GM19043 (cell line): ENCODE measurements at regions not wholly inside any gene's neighbourhood (a gene's known extent, or its start where the extent isn't known, plus 50 kb on each side); places are given as distances from the start of the nearest gene placed in this dataset.

Experiments
- ATAC-seq: cut with Tn5 transposase; IDR thresholded peaks from one replicate; pipeline ENCODE4 v1.9.1; 2021; ENCODE audit warnings: low read depth; ENCODE audit not compliant: unreplicated experiment

GRCh38 chr18:45119876-45120275 is 439.2 kb downstream of the SETBP1 start:
- ATAC-seq = no peak

GRCh38 chr18:45121146-45121545 is 440.5 kb downstream of the SETBP1 start:
- no peak for ATAC-seq

- ATAC-seq = no peak
These were observed 441.8 kb downstream of the SETBP1 start for GRCh38 chr18:45122506-45122905.

- no peak for ATAC-seq
These were observed 446.7 kb downstream of the SETBP1 start for GRCh38 chr18:45127405-45127804.

- ATAC-seq = no peak
These were observed 452.6 kb downstream of the SETBP1 start for GRCh38 chr18:45133276-45133675.

GRCh38 chr18:45136381-45137086 is 455.8 kb downstream of the SETBP1 start:
- ATAC-seq = no peak

- no peak for ATAC-seq
These were observed 456.4 kb downstream of the SETBP1 start for GRCh38 chr18:45137087-45137419.

- ATAC-seq = no peak
These were observed 458.8 kb downstream of the SETBP1 start for GRCh38 chr18:45139478-45139877.

- no peak for ATAC-seq
These were observed 462.2 kb downstream of the SETBP1 start for GRCh38 chr18:45142868-45143267.

- ATAC-seq = no peak
These were observed 465.6 kb upstream of the SLC14A2 start for GRCh38 chr18:45149712-45150111.

GRCh38 chr18:45151645-45152044 is 463.6 kb upstream of the SLC14A2 start:
- no peak for ATAC-seq

- no peak for ATAC-seq
These were observed 459.8 kb upstream of the SLC14A2 start for GRCh38 chr18:45155526-45155925.

GRCh38 chr18:45156946-45157345 is 458.3 kb upstream of the SLC14A2 start:
- no peak for ATAC-seq

- no peak for ATAC-seq
These were observed 457.7 kb upstream of the SLC14A2 start for GRCh38 chr18:45157576-45157975.

GRCh38 chr18:45161850-45162249 is 453.4 kb upstream of the SLC14A2 start:
- ATAC-seq = peak; percentile 84

- ATAC-seq = no peak
These were observed 451.4 kb upstream of the SLC14A2 start for GRCh38 chr18:45163871-45164270.

GRCh38 chr18:45164551-45164950 is 450.7 kb upstream of the SLC14A2 start:
- ATAC-seq = no peak

GRCh38 chr18:45165176-45165713 is 450.0 kb upstream of the SLC14A2 start:
- ATAC-seq = no peak

- no peak for ATAC-seq
These were observed 449.4 kb upstream of the SLC14A2 start for GRCh38 chr18:45165871-45166270.

GRCh38 chr18:45166341-45166835 is 448.9 kb upstream of the SLC14A2 start:
- no peak for ATAC-seq

GRCh38 chr18:45166836-45167551 is 448.3 kb upstream of the SLC14A2 start:
- no peak for ATAC-seq
